GM19397 (cell line): ENCODE measurements at regions not wholly inside any gene's neighbourhood (a gene's known extent, or its start where the extent isn't known, plus 50 kb on each side); places are given as distances from the start of the nearest gene placed in this dataset.
A peak's percentile ranks its signal among the peaks of the same experiment; 100 is the strongest.
"Not testable (repeated sequence)": the region's sequence is repeated elsewhere in the genome, so short reads cannot be mapped to it uniquely, and the experiment has no call there.

Experiments
- ATAC-seq: cut with Tn5 transposase; IDR thresholded peaks from one replicate; pipeline ENCODE4 v1.9.1; 2021; ENCODE audit warnings: mild to moderate bottlenecking, moderate library complexity; ENCODE audit not compliant: unreplicated experiment

GRCh38 chr7:106747804-106748203 lies 86.8 kb upstream of the CCDC71L start:
- no peak for ATAC-seq

- no peak for ATAC-seq
These were observed 88.2 kb upstream of the CCDC71L start for GRCh38 chr7:106749165-106749564.

GRCh38 chr7:106750773-106751172 lies 89.8 kb upstream of the CCDC71L start:
- no peak for ATAC-seq

- no peak for ATAC-seq
These were observed 91.4 kb upstream of the CCDC71L start for GRCh38 chr7:106752367-106752766.

- ATAC-seq, result not testable (repeated sequence)
These were observed 94.1 kb upstream of the CCDC71L start for GRCh38 chr7:106755024-106755423.

GRCh38 chr7:106755641-106756040 lies 94.7 kb upstream of the CCDC71L start:
- no peak for ATAC-seq

- no peak for ATAC-seq
These were observed 95.1 kb upstream of the CCDC71L start for GRCh38 chr7:106756071-106756470.

- ATAC-seq, result no peak
These were observed 95.9 kb upstream of the CCDC71L start for GRCh38 chr7:106756884-106757283.

GRCh38 chr7:106757846-106758245 lies 96.9 kb upstream of the CCDC71L start:
- ATAC-seq, result no peak

- ATAC-seq, result not testable (repeated sequence)
These were observed 101.9 kb upstream of the CCDC71L start for GRCh38 chr7:106762845-106763244.

- ATAC-seq, result no peak
These were observed 101.4 kb upstream of the PIK3CG start for GRCh38 chr7:106763717-106764116.

- ATAC-seq, result no peak
These were observed 99.2 kb upstream of the PIK3CG start for GRCh38 chr7:106765727-106766355.

GRCh38 chr7:106766551-106766950 lies 98.5 kb upstream of the PIK3CG start:
- no peak for ATAC-seq

GRCh38 chr7:106767078-106767477 lies 98.0 kb upstream of the PIK3CG start:
- ATAC-seq, result no peak

- peak; percentile 64 for ATAC-seq
These were observed 97.4 kb upstream of the PIK3CG start for GRCh38 chr7:106767498-106768323.

- peak; percentile 70 for ATAC-seq
These were observed 96.7 kb upstream of the PIK3CG start for GRCh38 chr7:106768324-106768751.

- ATAC-seq, result no peak
These were observed 94.9 kb upstream of the PIK3CG start for GRCh38 chr7:106770191-106770590.

GRCh38 chr7:106772655-106773108 lies 92.4 kb upstream of the PIK3CG start:
- ATAC-seq, result no peak

- ATAC-seq, result no peak
These were observed 91.9 kb upstream of the PIK3CG start for GRCh38 chr7:106773228-106773627.

- ATAC-seq, result no peak
These were observed 91.4 kb upstream of the PIK3CG start for GRCh38 chr7:106773721-106774120.

- ATAC-seq, result no peak
These were observed 90.8 kb upstream of the PIK3CG start for GRCh38 chr7:106774213-106774767.
